HT-29 (cell line): ENCODE measurements at regions not wholly inside any gene's neighbourhood (a gene's known extent, or its start where the extent isn't known, plus 50 kb on each side); places are given as distances from the start of the nearest gene placed in this dataset.

Source experiments
- DNase-seq: peaks from one replicate; pipeline ENCODE4 v3.0.0-alpha.2; 2015; ENCODE audit warnings: low spot score

DNA sequence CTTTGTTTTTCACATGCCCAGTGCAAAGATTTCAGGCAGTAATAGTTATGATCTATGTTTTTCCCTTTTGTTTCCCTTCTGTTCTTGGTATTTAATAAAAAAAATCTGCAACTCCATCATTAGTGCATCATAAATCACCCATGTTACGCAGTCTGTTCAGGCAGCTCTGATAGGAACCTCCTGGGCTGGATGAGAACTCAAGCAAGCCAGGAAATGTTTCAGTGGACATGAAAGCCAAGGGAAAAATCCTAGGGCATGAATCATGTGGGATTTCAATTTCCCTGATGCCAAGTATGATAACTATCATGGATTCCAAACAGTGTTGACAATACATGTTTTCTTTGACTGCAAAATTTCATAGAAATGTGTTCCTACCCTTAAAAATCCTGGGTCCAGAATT, 119.7 kb upstream of the TARS1 start:
- no peak for DNase-seq

DNA sequence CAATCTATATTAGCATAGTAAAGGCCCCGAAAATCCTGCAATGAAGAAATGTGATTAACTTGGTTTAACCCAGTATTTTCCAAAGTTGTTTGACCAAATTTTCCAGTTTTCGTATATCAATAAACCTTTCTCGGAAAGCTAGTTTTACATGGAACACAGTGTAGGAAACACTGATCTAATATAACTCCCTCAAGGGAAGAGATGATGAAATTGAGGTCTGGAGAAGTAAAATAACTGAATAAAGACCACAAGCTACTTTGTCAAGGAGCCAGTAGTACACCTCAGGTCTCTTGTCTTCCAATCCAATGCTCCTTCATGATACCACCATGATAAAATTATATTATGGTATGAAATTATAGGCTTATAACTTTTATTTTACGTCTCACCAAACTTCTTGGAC, 118.1 kb upstream of the TARS1 start:
- DNase-seq = no peak

DNA sequence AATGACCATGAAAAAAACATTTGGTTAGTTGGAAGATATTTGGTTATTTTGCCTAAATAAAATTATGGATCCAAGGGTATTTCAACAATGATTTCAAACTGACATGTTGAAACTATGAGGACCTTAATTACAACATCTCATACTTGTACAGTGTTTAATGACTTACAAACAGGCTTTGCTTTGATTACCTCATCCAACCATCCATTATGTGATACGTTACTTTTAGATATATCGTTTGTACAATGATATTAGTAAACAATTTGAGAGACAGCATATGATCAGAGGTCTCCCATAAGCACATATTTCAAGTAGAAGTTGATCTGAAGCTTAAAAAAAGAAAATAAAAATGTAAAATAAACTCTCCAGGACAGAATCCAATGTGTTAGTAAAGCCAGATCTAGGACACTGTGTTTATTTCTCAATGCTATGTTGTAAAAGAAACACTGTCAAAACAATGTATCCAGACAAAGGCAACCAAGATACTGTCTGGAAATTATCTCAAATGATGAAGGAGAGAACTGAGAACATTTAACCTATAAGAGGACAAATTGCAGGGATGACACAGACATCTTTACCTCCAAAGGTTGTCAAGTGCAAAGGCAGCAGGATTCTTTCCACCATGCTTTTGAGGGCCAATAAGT, 116.0 kb upstream of the TARS1 start:
- DNase-seq = no peak

DNA sequence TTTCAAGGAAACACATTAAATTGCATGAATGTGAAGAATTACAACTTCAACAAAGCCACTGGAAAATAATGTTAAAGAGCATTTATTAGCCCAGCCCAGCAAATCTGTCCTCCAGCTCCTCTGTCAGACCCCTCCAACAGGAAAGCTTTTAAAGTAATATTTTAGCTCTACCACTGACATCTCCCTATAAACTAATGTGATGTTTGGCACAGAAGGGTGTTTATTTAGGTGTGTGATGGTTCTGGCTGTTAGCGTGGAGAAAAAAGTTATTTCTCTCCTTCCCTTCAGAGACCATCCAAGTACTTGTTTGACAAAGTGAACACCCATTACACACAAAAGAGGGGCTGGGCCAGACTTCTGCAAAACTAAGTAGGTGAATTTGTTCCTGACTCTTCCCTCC, 111.9 kb upstream of the TARS1 start:
- DNase-seq = no peak

DNA sequence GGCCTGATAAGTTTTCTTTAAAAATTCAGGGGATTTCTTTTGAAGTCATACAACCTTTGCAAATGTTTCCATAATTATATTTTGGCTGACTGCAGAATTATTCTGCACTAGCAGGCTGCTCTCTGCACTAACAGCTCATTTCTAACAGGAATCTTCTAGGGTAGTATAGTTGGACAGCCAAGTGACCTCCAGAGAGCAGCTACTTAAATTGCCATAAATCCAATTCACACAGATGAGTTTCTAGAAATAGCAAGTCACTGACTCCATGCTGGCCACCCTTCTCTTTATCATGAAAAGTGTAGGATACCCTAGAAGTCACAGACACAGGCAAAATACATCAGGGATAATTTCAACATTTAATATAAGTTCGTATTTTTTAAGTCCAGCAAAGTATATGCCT, 110.9 kb upstream of the TARS1 start:
- DNase-seq = no peak

DNA sequence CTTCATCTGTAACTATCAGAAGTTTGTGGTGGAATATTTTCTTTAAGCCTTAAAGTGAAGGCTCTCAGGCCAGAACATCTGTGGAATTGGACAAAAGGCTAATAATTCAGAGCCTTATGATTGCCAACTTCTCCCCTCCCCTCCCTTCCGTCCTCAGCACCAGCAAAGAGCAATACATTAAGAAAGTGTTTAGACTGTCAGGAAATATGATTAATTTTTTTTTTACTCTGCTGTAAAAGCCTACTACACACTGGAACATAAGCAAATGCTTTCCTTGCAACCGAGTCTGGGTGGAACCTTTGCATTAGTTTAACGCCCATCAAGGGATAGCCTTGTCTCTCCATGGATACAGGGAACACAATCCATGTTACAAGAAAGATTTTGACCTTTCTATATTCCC, 110.3 kb upstream of the TARS1 start:
- DNase-seq = no peak

DNA sequence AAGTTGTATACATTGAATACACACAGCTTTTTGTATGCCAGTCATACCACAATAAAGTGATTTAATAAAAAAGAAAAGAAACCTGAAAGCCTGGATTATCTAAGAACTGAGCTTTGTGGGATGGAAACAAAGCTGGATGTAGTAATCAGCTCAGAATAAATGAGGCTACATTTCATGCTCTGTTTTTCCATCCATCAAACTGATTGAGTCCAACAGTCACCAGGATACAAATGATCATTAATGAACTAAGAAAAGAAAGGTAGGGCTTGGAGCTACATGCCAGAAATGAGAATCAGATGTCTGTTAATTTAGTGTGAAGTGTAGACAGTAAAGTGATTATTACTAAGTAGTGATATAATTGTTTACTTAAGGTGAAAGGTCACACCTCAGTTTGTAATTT, 109.8 kb upstream of the TARS1 start:
- no peak for DNase-seq

DNA sequence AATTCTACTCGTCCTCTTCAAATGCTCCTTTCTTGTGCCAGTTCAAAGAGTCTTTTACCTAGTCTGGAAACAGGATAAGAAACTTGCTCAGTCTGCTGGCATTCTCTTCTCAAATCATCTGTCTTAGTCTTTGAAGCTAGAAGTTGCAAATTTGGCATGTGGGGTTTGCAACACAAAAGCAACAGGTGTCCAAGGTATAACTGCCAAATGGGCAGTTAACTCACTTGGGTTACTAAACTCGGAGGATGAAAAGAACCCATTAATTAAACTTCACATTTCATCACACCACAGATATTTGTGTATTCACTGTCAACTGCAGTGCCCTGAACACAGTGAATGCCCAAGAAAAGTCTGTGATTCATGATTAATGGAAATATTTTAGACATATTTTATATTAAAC, 108.0 kb upstream of the TARS1 start:
- no peak for DNase-seq

DNA sequence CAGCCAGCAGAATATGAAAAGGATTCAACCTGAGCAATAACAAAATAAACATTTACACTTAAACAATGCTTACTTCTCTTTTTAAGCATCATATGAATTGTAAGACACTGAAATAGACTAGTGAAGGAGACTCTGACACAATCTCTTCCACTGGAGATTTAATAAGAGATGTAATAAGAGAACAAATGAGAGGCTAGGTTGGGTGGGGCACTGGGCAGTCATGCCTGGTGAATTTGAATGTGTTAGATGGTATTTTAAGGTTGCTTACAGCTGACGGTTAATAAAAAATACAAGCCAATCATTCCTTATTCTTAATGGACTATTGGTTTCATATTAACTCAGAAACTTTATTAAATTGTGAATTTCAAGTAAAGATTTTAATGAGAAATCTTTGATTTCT, 105.9 kb upstream of the TARS1 start:
- DNase-seq = no peak

DNA sequence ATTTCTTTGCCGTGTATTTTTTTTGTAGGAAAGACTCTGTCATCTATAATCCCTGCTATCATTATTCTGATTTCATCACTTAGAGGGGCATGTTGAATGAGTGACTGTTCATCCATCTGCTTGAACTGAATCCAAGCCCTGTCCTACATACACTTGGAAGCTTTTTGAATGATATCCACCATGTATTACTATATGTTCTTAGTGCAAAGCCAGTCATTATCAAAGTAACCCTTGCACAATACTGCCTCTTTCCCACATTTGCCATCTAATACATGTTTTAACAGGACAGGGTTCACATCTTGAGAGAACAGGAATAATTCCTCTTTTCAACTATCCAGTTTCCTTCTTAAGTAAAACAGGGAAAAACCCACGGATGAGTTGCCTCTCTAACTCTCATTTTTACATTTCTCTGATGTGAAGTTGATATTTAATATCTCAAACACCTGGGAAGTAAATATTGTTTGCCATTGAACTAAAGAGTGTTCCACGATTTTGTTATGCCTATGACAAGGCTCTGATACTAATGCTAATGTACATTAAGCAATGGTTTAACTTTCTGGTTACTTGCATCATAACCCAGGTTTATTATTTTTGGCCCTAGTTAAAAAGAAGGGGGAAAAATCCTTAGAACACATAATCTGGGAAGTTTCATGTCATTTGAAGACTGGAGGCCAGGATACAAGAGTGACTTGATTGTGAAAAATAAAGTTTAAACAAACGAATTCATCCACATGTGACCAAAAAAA, 103.7 kb upstream of the TARS1 start:
- no peak for DNase-seq

DNA sequence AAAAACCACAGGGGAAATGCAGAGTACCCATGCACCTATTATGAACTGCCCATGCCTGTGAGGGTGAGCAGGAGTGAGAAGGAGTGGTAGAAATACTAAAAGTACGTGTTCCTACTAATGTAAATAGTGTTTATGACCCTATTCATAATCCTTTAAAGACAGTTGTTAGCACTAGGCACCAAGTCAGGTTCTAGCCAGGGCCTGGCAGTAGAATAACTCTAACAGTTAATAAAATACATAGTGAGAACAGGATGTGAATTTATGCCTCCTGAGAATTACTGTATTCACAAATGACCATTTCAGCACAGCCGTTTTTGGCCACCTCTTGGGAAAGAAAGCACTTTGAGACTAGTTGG, 103.2 kb upstream of the TARS1 start:
- no peak for DNase-seq

DNA sequence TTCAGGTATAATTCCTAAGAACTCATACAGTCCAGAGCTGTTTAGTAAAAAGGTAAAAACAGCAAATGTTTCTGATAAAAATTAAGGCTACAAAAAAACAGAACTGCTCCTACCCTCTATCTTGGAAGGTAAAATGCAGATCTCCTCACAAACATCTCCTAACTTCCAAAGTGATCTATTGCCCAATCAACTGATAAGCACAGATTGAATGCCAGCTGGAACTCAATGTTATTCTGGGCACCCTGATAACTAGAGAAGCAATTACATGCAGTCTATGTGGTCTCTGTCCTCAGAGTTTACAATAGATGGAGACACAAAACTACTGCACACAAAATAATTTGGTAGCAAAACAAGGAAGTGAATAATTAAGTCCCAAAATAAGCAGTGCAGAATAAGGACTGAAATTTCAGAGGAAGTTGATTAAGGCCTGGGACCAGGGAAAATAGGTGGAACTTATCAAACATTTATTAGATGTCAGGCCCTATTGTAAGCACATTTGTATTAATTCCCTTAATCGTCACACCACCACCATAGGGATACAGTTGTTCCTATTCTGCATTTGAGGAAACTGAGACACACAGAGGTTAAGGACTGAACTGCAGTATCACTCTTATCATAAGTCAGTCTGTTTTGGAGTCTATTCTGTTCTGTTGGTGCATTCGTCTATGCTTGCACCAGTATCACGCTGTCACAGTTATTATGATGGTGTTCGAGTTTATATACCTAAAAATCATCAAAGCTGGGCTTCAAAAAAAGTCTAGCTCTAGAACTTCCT, 102.2 kb upstream of the TARS1 start:
- no peak for DNase-seq

DNA sequence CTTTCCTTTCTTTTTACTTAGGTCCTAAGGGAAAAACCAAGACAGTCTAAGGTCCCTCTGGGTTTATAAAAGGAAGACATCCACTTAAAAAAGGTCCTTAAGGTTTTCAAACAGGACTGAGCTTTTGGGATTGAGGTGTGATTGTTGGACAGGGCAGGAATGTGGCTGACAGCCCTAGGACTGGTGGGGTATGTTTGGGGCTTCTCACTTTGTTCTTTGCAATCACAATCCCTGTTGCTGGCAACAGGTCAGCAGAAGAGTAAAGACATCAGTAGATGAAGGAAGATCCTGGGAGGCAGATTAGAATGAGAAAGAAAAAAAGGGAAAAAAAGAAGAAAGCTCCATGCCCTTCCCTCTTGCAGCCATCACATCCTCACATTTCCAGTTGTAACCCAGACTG, 101.4 kb upstream of the TARS1 start:
- no peak for DNase-seq

DNA sequence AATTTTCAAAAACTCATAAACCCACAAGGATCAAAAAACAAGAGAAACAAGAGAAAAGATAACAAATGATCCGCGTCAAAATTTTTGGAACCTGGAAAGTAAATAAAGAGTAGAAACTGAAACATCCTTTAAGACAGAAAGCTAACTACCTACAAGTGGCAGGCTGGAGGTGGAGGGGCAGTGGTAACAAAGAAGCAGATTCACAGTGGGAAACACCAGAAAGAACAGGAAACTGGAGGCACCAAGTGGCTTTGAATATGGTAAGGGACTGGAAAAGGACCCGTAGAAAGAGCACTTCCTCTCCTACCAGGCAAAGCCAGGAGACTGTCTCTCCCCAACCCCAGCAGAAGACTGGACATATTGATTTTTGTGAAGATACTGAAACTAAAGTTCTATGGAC, 100.6 kb upstream of the TARS1 start:
- DNase-seq = no peak

DNA sequence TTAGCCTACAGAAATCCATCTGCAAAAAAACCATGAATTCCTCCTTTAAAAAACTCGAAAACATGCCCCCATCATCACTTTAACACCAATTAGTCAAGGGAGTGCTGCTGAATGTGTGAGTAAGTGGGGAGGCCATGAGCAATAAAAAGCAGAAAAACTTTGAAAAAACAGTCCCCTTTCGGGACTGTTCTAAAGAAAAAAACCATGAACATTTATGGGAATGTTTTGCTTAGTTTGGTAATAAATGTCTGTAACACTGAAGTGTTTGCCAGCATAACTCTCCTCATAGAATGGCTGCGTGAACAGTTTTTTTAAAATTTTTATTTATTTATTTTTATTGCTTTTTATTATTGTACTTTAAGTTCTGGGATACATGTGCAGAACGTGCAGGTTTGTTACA, 99.4 kb upstream of the TARS1 start:
- no peak for DNase-seq

DNA sequence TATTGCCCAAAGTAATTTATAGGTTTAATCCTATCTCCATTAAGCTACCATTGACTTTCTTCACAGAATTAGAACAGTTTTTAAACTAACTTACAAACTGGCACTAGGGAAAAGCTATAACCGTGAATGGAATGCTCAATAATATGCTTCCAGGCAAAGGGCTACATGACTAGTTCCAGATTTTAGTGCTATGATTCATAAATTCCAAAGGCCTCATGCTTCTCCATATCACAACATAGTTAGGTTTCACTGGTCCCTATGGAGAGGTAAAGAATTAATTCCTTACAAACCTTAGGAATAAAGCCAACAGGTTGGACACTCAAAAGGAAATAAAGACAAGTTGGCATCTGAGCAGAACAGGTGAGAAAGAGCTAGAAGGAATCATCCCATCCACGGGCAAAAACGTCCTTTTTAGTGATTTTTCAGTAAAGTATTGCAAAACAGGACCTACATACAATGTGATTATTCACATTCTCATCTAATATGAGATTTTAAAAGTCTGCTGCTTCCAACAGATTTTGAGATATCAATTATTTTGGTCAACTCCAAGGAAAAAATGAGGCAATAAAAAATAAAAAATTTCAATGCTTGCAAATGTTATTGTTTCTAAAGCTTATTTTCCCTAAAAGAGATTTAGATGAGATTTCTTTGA, 97.0 kb upstream of the TARS1 start:
- no peak for DNase-seq

DNA sequence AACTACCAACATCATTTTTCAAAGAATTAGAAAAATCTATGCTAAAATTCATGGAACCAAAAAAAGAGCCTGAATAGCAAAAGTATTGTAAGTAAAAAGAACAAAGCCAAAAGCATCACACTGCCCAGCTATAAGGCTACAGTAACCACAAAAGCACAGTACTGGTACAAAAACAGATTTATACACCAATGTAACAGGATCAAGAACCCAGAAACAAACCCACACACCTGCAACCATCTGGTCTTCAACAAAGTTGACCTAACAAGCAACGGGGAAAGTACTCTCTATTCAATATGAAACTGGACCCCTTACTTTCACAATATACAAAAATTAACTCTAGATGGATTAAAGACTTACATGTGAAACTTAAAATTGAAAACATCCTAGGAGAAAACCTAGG, 94.2 kb upstream of the TARS1 start:
- no peak for DNase-seq

DNA sequence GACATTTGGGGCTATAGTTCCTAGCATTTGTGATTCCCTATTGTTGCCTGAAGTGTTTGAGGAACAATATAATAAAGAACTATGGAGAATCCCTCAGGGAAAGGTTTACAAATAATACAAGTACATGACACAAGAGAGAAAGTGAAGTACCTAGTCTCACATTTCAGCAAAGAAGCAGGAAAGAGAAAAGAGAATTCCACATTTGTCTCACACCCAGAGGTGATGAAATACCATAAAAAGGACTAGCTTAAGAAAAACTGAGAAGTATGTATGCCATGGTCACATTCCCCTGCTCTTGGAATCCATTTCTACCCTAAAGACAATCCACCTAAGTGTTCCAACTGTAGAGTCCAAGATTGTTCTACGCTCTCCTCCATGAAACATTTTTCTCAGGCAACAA, 79.0 kb upstream of the TARS1 start:
- DNase-seq = no peak

DNA sequence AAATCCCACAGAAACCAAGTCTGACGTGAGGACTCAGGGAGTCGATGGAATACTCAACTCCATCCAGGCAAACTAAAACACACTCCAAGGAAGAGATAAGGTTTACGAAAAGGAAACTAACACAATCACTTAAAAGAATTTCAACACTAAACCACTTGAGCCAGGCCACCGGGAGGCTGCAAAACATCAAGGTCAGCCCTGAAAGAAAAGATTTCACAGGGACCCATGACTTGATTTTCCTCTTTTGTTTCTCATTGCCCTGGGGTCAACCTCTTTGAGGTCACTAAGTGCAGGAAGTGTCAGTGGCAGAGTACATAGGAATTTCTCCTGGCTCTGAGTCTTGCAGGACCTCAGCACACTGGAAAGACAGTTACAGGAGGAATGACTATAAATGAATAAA, 77.8 kb upstream of the TARS1 start:
- no peak for DNase-seq

DNA sequence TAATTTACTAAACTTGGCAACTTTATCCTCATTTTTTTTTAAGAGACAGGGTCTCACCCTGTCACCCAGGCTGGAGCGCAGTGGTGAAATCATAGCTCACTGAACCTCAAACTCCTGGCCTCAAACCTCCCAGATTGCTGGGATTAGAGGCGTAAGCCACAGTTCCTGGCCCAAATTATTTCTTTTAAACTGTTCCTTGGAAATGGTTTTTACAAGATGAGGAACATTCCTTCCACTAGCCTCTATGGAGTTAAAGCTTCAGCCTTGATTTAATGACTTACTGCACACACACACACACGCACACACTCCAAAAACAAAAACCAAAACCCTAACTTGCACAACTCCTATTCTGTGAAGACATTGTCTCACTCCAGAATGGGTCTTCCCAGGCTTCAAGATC, 77.2 kb upstream of the TARS1 start:
- DNase-seq = no peak

DNA sequence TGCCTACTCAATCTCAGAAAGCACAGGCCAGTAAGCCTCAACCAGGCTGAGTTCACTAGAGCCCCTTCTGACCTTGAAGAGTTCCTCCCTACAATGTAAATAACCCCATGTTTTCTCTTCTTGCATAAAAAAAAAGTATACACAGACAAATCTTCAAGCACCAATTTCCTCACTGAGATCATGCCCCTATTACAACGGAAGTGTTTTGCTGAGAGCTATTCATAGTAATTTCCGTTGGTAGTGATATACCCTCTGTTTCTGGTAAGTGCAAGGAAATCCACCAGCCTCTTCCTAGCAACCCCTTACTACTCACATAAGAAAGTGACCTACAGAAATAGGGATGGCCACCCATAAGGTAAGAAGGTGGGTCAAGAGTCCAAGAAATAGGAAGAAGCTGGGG, 76.4 kb upstream of the TARS1 start:
- no peak for DNase-seq

DNA sequence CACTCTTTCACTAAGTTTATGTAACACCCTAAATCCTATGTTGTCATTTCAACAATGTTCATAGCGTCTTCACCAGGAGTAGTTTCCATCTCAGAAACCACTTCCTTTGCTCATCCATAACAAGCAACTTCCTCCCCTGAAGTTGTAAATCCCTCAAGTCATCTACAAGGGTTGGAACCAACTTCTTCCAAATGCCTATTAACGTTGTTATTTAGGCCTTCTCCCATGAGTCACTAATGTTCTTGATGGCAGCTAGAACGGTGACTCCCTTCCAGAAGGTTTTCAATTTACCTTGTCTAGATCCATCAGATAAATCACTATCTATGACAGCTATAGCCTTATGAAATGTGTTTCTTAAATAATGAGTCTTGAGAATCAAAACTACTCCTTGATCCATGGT, 73.3 kb upstream of the TARS1 start:
- DNase-seq = no peak
